PFSK-1 (cell line): ENCODE measurements at regions not wholly inside any gene's neighbourhood (a gene's known extent, or its start where the extent isn't known, plus 50 kb on each side); places are given as distances from the start of the nearest gene placed in this dataset.

Experiments used
- FOXP2 ChIP-seq: optimal IDR thresholded peaks from 2 replicates; pipeline ENCODE3; 2011; ENCODE audit warnings: borderline replicate concordance, control low read depth, inconsistent platforms; ENCODE audit not compliant: insufficient read depth; ENCODE audit errors: extremely low read length, extremely low read depth
- POLR2AphosphoS5 ChIP-seq: IDR thresholded peaks from 2 replicates; pipeline ENCODE4 v1.6.1; 2012; ENCODE audit warnings: low read depth, mild to moderate bottlenecking, control low read depth, low read length, moderate library complexity
- REST ChIP-seq, 2 experiments: IDR thresholded peaks; 2 replicates each; pipeline versions ENCODE4 v1.6.1 to v1.8.0; 2011 to 2012; ENCODE audit warnings: low read depth in 2 of 2, low read length in 2 of 2, control low read depth in 1 of 2, inconsistent platforms in 1 of 2, mild to moderate bottlenecking in 1 of 2, moderate library complexity in 1 of 2; ENCODE audit not compliant: insufficient read depth in 1 of 2
- SIN3A ChIP-seq: IDR thresholded peaks from 2 replicates; pipeline ENCODE4 v1.6.1; 2012; ENCODE audit warnings: mild to moderate bottlenecking, low read length, moderate library complexity, borderline replicate concordance; ENCODE audit not compliant: insufficient read depth
- TAF1 ChIP-seq: IDR thresholded peaks from 2 replicates; pipeline ENCODE4 v1.6.1; 2012; ENCODE audit warnings: low read length, control low read depth, borderline replicate concordance; ENCODE audit not compliant: insufficient read depth

GRCh38 chr3:30314757-30315325, 291.6 kb upstream of the TGFBR2 start:
- TF ChIP-seq POLR2AphosphoS5 (no peak), TAF1 (no peak), REST (IDR thresholded peaks at IDR 0.05; ENCODE audit: insufficient read depth in 1 of 2, low read depth in 2 of 2, low read length in 2 of 2) (no peak), SIN3A (no peak), FOXP2 (no peak)
